ENCODE measurements at regions not wholly inside any gene's neighbourhood (a gene's known extent, or its start where the extent isn't known, plus 50 kb on each side); places are given as distances from the start of the nearest gene placed in this dataset.

GRCh38 chr12:58347188-58347587, 405.8 kb downstream of the ATP23 start:
- H3K4me1 ChIP-seq, result peaks cover 17% of the 10 kb centered on the region
- no peak for DNase-seq
- CTCF ChIA-PET, result no interaction called here
- Mint-ChIP-seq H3K36me3 (ENCODE audit: insufficient read depth, unreplicated experiment) (no peaks in the 10 kb centered on the region), H3K4me3 (ENCODE audit: unreplicated experiment) (no peak overlapping the region), H3K27ac (ENCODE audit: unreplicated experiment) (no peak overlapping the region), H3K4me1 (ENCODE audit: low read depth, unreplicated experiment) (no peaks in the 10 kb centered on the region), H3K27me3 (ENCODE audit: insufficient read depth, unreplicated experiment) (no peaks in the 10 kb centered on the region), H3K9me3 (ENCODE audit: unreplicated experiment) (peaks cover 26% of the 10 kb centered on the region)
- POLR2A ChIA-PET, result no interaction called here
- H3K4me3 ChIP-seq (ENCODE audit: low read depth, low read length), result no peak overlapping the region
- intact Hi-C loops (cut with micrococcal nuclease; ENCODE audit: unreplicated experiment), result loop anchor here (5.0 to 10.0 kb wide), 4 partner anchors 362 to 820 kb away; partner anchors contain the start of gene LRIG3
- H3K9me3 ChIP-seq, result peaks cover 27% of the 10 kb centered on the region
- no peaks in the 10 kb centered on the region for H3K27me3 ChIP-seq (replicated peaks; ENCODE audit: control insufficient read depth, insufficient read depth, low read length)
- TF ChIP-seq, protein P1, sequence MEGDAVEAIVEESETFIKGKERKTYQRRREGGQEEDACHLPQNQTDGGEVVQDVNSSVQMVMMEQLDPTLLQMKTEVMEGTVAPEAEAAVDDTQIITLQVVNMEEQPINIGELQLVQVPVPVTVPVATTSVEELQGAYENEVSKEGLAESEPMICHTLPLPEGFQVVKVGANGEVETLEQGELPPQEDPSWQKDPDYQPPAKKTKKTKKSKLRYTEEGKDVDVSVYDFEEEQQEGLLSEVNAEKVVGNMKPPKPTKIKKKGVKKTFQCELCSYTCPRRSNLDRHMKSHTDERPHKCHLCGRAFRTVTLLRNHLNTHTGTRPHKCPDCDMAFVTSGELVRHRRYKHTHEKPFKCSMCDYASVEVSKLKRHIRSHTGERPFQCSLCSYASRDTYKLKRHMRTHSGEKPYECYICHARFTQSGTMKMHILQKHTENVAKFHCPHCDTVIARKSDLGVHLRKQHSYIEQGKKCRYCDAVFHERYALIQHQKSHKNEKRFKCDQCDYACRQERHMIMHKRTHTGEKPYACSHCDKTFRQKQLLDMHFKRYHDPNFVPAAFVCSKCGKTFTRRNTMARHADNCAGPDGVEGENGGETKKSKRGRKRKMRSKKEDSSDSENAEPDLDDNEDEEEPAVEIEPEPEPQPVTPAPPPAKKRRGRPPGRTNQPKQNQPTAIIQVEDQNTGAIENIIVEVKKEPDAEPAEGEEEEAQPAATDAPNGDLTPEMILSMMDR (IDR thresholded peaks at IDR 0.05; ENCODE audit: insufficient read depth in 1 of 2, low read depth in 1 of 2, low read length in 1 of 2, severe bottlenecking in 1 of 2, unreplicated experiment in 1 of 2), result no peak
- no TSS peak for BruUV-seq (replicated peaks)
- H3K36me3 ChIP-seq (ENCODE audit: control insufficient read depth, insufficient read depth, low read length), result no peaks in the 10 kb centered on the region

- Mint-ChIP-seq H3K9me3 (ENCODE audit: unreplicated experiment) (peaks cover 27% of the 10 kb centered on the region), H3K4me3 (ENCODE audit: unreplicated experiment) (no peak overlapping the region), H3K4me1 (ENCODE audit: low read depth, unreplicated experiment) (no peaks in the 10 kb centered on the region), H3K27ac (ENCODE audit: unreplicated experiment) (no peak overlapping the region), H3K36me3 (ENCODE audit: insufficient read depth, unreplicated experiment) (no peaks in the 10 kb centered on the region), H3K27me3 (ENCODE audit: insufficient read depth, unreplicated experiment) (no peaks in the 10 kb centered on the region)
- CTCF ChIA-PET, result no interaction called here
- Histone ChIP-seq H3K36me3 (ENCODE audit: control insufficient read depth, insufficient read depth, low read length) (no peaks in the 10 kb centered on the region), H3K9me3 (peaks cover 27% of the 10 kb centered on the region), H3K4me3 (ENCODE audit: low read depth, low read length) (no peak overlapping the region), H3K27me3 (replicated peaks; ENCODE audit: control insufficient read depth, insufficient read depth, low read length) (no peaks in the 10 kb centered on the region), H3K4me1 (peaks cover 17% of the 10 kb centered on the region)
- POLR2A ChIA-PET, result no interaction called here
- BruUV-seq (replicated peaks), result no TSS peak
- TF ChIP-seq, protein P1 (IDR thresholded peaks at IDR 0.05; ENCODE audit: insufficient read depth in 1 of 2, low read depth in 1 of 2, low read length in 1 of 2, severe bottlenecking in 1 of 2, unreplicated experiment in 1 of 2), result no peak
- intact Hi-C loops (cut with micrococcal nuclease; ENCODE audit: unreplicated experiment), result loop anchor here (5.0 to 10.0 kb wide), 4 partner anchors 363 to 820 kb away; partner anchors contain the start of gene LRIG3
- DNase-seq, result no peak
Measured at GRCh38 chr12:58347691-58348090, 406.3 kb downstream of the ATP23 start.

DNA sequence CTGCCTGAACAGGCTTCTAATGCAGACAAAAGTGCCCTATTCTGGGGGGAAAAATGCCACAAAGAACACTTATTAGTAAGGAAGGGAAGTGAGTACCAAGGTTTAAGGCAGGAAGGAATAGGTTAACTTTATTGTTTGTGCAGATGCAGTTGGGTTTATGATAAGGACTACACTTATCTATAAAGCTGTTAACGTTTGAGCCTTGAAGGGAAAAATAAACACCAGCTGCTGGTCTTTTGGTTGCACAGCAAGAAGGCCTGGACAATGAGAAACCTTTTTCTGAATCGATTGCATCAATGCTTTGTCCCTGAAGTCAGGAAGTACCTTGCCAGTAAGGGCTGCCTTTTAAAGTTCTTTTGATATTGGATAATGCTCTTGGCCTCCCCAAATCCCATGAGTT, 407.8 kb downstream of the ATP23 start:
- no peak overlapping the region for H3K4me3 ChIP-seq (ENCODE audit: low read depth, low read length)
- peaks cover 17% of the 10 kb centered on the region for H3K4me1 ChIP-seq
- peaks cover 27% of the 10 kb centered on the region for H3K9me3 ChIP-seq
- Mint-ChIP-seq H3K4me1 (ENCODE audit: low read depth, unreplicated experiment) (no peaks in the 10 kb centered on the region), H3K27me3 (ENCODE audit: insufficient read depth, unreplicated experiment) (no peaks in the 10 kb centered on the region), H3K27ac (ENCODE audit: unreplicated experiment) (peak overlapping the region; percentile 22), H3K9me3 (ENCODE audit: unreplicated experiment) (peaks cover 40% of the 10 kb centered on the region), H3K36me3 (ENCODE audit: insufficient read depth, unreplicated experiment) (no peaks in the 10 kb centered on the region), H3K4me3 (ENCODE audit: unreplicated experiment) (no peak overlapping the region)
- TF ChIP-seq, protein P1 (IDR thresholded peaks at IDR 0.05; ENCODE audit: insufficient read depth in 1 of 2, low read depth in 1 of 2, low read length in 1 of 2, severe bottlenecking in 1 of 2, unreplicated experiment in 1 of 2), result no peak
- peak; percentile 48 to 55 for DNase-seq
- no peaks in the 10 kb centered on the region for H3K27me3 ChIP-seq (replicated peaks; ENCODE audit: control insufficient read depth, insufficient read depth, low read length)
- ChIA-PET POLR2A (no interaction called here), CTCF (interaction anchor here (0.7 to 1.0 kb wide), 2 partner anchors 76 to 546 kb away, joined by 3 read pairs; no protein-coding TSS in a partner anchor)
- BruUV-seq (replicated peaks), result no TSS peak
- H3K36me3 ChIP-seq (ENCODE audit: control insufficient read depth, insufficient read depth, low read length), result no peaks in the 10 kb centered on the region
- intact Hi-C loops (cut with micrococcal nuclease; ENCODE audit: unreplicated experiment), result loop anchor here (1.0 to 10.0 kb wide), 6 partner anchors 63 to 818 kb away; partner anchors contain the start of gene LRIG3
